ENCODE measurements at regions not wholly inside any gene's neighbourhood (a gene's known extent, or its start where the extent isn't known, plus 50 kb on each side); places are given as distances from the start of the nearest gene placed in this dataset.

GRCh38 chr18:45173799-45174519, 441.3 kb upstream of the SLC14A2 start:
- ChIA-PET CTCF (no interaction called here), POLR2A (no interaction called here)
- DNase-seq = no peak
- Mint-ChIP-seq H3K36me3 (ENCODE audit: low read depth) (no peaks in the 10 kb centered on the region), H3K27me3 (peaks cover 6% of the 10 kb centered on the region), H3K9me3 (no peaks in the 10 kb centered on the region), H3K4me1 (peaks cover 2% of the 10 kb centered on the region), H3K4me3 (no peak overlapping the region), H3K27ac (no peak overlapping the region)

DNA sequence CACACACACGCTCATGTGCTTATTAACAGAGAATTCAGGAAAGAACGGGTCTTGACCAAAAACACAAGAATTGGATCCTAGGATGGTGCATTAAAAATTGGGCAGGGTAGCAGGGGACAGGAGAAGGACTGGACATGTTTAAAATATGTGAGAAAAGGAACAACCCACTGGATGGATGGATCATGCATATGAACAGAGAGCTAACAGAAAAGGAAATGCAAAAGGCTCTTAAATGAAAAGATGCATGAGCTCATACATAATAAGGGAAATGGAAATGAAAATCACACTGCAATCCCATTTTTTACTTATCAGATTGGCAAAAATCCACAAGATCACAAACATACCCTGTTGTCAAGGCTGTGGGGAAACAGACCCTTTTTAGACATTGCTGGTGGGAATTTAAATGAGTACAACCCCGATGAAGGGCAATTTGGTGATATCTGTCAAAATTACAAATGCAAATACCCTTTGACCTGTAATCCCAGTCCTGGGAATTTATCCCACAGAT, 440.6 kb upstream of the SLC14A2 start:
- Mint-ChIP-seq H3K27me3 (peaks cover 6% of the 10 kb centered on the region), H3K4me3 (no peak overlapping the region), H3K36me3 (ENCODE audit: low read depth) (no peaks in the 10 kb centered on the region), H3K4me1 (peaks cover 2% of the 10 kb centered on the region), H3K27ac (no peak overlapping the region), H3K9me3 (no peaks in the 10 kb centered on the region)
- CTCF ChIA-PET = no interaction called here
- POLR2A ChIA-PET = no interaction called here
- DNase-seq = no peak

GRCh38 chr18:45175511-45175910, 439.8 kb upstream of the SLC14A2 start:
- peaks cover 2% of the 10 kb centered on the region for H3K27me3 Mint-ChIP-seq
- CTCF ChIA-PET = interaction anchor here (0.7 kb wide), 1 partner anchor 610 kb away, joined by 3 read pairs; no protein-coding TSS in a partner anchor
- H3K9me3 Mint-ChIP-seq = no peaks in the 10 kb centered on the region
- H3K4me1 Mint-ChIP-seq = peaks cover 2% of the 10 kb centered on the region
- no peak overlapping the region for H3K4me3 Mint-ChIP-seq
- H3K36me3 Mint-ChIP-seq (ENCODE audit: low read depth) = no peaks in the 10 kb centered on the region
- POLR2A ChIA-PET = no interaction called here
- DNase-seq = no peak
- H3K27ac Mint-ChIP-seq = no peak overlapping the region

DNA sequence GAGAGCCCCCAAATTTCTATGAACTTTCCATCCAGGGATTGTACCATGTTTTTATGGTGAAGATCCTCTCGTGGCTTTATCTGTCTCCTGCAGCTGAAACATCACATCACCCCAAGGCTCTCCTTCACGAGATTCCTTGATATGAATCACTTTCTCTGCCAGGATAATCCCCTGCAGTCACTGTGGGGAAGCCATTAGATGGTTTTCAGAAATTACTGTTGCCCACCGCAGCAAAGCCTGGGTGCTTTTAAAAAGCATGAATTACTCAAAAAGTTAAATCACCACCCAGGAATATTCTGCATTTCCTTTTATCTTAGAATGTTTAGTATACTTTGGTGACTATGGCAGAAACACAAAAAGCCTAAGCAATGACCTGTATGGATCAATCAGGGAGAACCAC, 428.4 kb upstream of the SLC14A2 start:
- no peak for DNase-seq
- Mint-ChIP-seq H3K36me3 (ENCODE audit: low read depth) (no peaks in the 10 kb centered on the region), H3K27me3 (no peaks in the 10 kb centered on the region), H3K9me3 (no peaks in the 10 kb centered on the region), H3K4me3 (no peak overlapping the region), H3K4me1 (no peaks in the 10 kb centered on the region), H3K27ac (no peak overlapping the region)
- POLR2A ChIA-PET = no interaction called here
- CTCF ChIA-PET = no interaction called here

- CTCF ChIA-PET = no interaction called here
Measured at GRCh38 chr18:45191795-45192194, 423.5 kb upstream of the SLC14A2 start.

DNA sequence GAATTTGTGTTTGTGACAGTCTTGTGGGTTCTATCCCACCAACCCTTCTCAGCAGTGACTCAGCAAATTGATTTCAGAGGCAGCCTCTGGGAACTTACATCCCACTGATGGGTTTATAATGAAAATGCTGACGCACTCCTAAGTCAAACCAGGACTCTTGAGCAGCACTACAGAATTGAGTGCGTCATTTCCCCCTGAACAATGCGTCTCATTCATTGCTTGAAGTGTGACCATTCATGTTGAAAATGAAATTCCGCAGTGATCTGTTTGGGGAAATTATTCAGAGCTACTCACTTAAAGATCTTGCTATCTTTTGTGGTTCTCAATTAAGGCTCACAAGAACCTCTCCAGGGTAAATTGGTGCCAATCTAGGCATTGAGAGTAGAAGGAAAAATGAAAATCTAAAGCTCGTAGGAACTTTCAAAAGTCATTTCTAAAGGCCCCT, 417.7 kb upstream of the SLC14A2 start:
- POLR2A ChIA-PET = no interaction called here
- Mint-ChIP-seq H3K36me3 (ENCODE audit: low read depth) (no peaks in the 10 kb centered on the region), H3K27me3 (peaks cover 14% of the 10 kb centered on the region), H3K4me3 (no peak overlapping the region), H3K27ac (no peak overlapping the region), H3K9me3 (no peaks in the 10 kb centered on the region), H3K4me1 (no peaks in the 10 kb centered on the region)
- CTCF ChIA-PET = interaction anchor here (0.8 kb wide), 1 partner anchor 10 kb away, joined by 3 read pairs; no protein-coding TSS in a partner anchor
- DNase-seq = no peak

More at GRCh38 chr18:45191795-45192194, 423.5 kb upstream of the SLC14A2 start:
- POLR2A ChIA-PET = no interaction called here
- no peak overlapping the region for H3K27ac Mint-ChIP-seq
- H3K27me3 Mint-ChIP-seq = peaks cover 4% of the 10 kb centered on the region
- H3K4me3 Mint-ChIP-seq = no peak overlapping the region
- no peaks in the 10 kb centered on the region for H3K36me3 Mint-ChIP-seq (ENCODE audit: low read depth)
- no peak for DNase-seq
- no peaks in the 10 kb centered on the region for H3K4me1 Mint-ChIP-seq
- no peaks in the 10 kb centered on the region for H3K9me3 Mint-ChIP-seq

DNA sequence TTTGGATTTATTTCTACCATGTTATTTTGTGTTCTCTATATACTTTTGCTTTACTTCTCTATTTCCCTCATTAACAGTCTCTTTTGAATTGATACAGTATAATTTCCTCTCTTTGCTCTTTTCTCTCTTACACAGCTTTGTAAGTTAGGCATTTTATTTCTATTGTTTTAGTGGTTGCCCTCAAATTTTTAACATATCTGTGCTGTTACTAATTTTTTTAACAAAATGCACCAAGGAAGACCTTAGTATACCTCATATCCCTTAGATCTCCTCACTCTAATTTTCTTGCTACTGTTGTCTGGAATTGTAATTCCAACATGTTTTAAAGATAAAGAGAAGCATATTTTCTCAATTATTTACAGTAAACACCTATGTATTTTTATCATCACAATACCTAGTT, 416.8 kb upstream of the SLC14A2 start:
- Mint-ChIP-seq H3K4me1 (no peaks in the 10 kb centered on the region), H3K9me3 (no peaks in the 10 kb centered on the region), H3K36me3 (ENCODE audit: low read depth) (no peaks in the 10 kb centered on the region), H3K27me3 (peaks cover 16% of the 10 kb centered on the region), H3K27ac (no peak overlapping the region), H3K4me3 (no peak overlapping the region)
- ChIA-PET CTCF (no interaction called here), POLR2A (no interaction called here)
- no peak for DNase-seq

DNA sequence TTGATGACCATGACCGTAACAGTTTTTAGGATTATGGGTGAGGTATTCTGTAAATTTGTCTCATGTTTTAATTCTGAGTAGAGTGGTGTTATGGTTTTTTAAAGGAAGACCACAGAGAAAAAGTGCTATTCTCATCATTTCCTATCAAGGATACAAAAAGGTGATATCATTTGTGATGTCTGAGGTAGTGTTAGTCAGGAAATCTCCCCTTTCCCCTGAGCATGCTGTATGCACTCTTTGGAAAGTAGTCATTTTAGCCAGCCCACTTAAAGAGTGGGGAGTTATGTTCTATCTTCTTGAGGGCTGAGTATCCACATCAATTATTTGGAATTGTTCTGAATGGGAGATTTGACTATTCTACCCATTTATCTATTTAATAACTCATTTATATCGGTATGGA, 414.2 kb upstream of the SLC14A2 start:
- H3K4me3 Mint-ChIP-seq = no peak overlapping the region
- no peak overlapping the region for H3K27ac Mint-ChIP-seq
- H3K4me1 Mint-ChIP-seq = no peaks in the 10 kb centered on the region
- CTCF ChIA-PET = no interaction called here
- no peaks in the 10 kb centered on the region for H3K9me3 Mint-ChIP-seq
- peaks cover 16% of the 10 kb centered on the region for H3K27me3 Mint-ChIP-seq
- H3K36me3 Mint-ChIP-seq (ENCODE audit: low read depth) = no peaks in the 10 kb centered on the region
- DNase-seq = no peak
- POLR2A ChIA-PET = no interaction called here

- Mint-ChIP-seq H3K4me3 (no peak overlapping the region), H3K27ac (no peak overlapping the region), H3K9me3 (no peaks in the 10 kb centered on the region), H3K36me3 (ENCODE audit: low read depth) (no peaks in the 10 kb centered on the region), H3K27me3 (peaks cover 14% of the 10 kb centered on the region), H3K4me1 (no peaks in the 10 kb centered on the region)
- POLR2A ChIA-PET = no interaction called here
- DNase-seq = no peak
- CTCF ChIA-PET = no interaction called here
Measured at GRCh38 chr18:45201489-45201888, 413.8 kb upstream of the SLC14A2 start.

- no peak overlapping the region for H3K4me3 Mint-ChIP-seq
- DNase-seq = no peak
- H3K36me3 Mint-ChIP-seq (ENCODE audit: low read depth) = no peaks in the 10 kb centered on the region
- H3K9me3 Mint-ChIP-seq = no peaks in the 10 kb centered on the region
- POLR2A ChIA-PET = no interaction called here
- CTCF ChIA-PET = no interaction called here
- peaks cover 12% of the 10 kb centered on the region for H3K27me3 Mint-ChIP-seq
- H3K4me1 Mint-ChIP-seq = no peaks in the 10 kb centered on the region
- no peak overlapping the region for H3K27ac Mint-ChIP-seq
Measured at GRCh38 chr18:45202061-45202460, 413.2 kb upstream of the SLC14A2 start.

DNA sequence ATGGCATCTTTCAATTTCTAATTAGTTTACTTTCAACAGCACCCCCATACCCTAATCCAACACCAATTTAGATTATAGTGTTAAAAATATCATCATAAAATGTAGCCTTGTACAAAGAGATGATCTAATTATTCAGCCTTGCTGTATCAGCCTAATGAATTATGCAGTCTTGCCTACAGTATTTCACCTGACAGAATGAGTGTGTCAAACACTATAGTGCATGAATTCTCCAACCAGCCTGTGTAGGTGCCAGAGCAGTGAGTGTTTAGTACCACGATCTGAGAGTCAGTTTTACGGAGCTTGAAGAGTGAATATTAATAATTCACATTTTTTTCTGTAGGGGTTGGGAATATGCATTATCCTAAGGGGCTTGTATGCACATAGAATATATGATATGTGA, 411.6 kb upstream of the SLC14A2 start:
- ChIA-PET CTCF (no interaction called here), POLR2A (no interaction called here)
- H3K4me3 Mint-ChIP-seq = no peak overlapping the region
- H3K27ac Mint-ChIP-seq = no peak overlapping the region
- peaks cover 12% of the 10 kb centered on the region for H3K27me3 Mint-ChIP-seq
- no peaks in the 10 kb centered on the region for H3K4me1 Mint-ChIP-seq
- no peaks in the 10 kb centered on the region for H3K36me3 Mint-ChIP-seq (ENCODE audit: low read depth)
- H3K9me3 Mint-ChIP-seq = no peaks in the 10 kb centered on the region
- DNase-seq = no peak

DNA sequence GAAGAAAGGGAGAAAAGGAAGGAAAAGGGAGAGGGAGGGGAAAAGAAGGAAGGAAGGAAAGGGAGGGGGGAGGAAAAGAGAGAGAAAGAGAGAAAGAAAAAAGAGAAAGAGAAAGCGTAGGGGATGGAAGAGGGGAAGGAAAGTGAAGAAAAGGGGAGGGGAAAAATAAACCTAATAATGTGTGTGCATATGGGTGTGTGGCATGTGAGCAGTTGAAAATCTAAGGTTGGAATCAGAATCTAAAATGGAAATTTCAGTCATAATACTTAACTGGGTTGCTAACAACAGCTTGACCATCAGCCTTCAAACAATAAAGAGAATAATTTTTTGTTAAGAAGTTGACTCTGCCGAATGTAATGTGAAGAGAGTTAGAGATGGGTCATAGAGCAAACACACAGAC, 407.9 kb upstream of the SLC14A2 start:
- H3K4me1 Mint-ChIP-seq = no peaks in the 10 kb centered on the region
- H3K9me3 Mint-ChIP-seq = no peaks in the 10 kb centered on the region
- no peaks in the 10 kb centered on the region for H3K36me3 Mint-ChIP-seq (ENCODE audit: low read depth)
- DNase-seq = no peak
- no peak overlapping the region for H3K27ac Mint-ChIP-seq
- H3K27me3 Mint-ChIP-seq = peaks cover 18% of the 10 kb centered on the region
- POLR2A ChIA-PET = no interaction called here
- no peak overlapping the region for H3K4me3 Mint-ChIP-seq
- CTCF ChIA-PET = interaction anchor here (1.2 kb wide), 1 partner anchor 10 kb away, joined by 3 read pairs; no protein-coding TSS in a partner anchor

- Mint-ChIP-seq H3K36me3 (ENCODE audit: low read depth) (no peaks in the 10 kb centered on the region), H3K4me1 (no peaks in the 10 kb centered on the region), H3K9me3 (no peaks in the 10 kb centered on the region), H3K27ac (no peak overlapping the region), H3K27me3 (peaks cover 17% of the 10 kb centered on the region), H3K4me3 (no peak overlapping the region)
- POLR2A ChIA-PET = no interaction called here
- CTCF ChIA-PET = interaction anchor here (0.6 to 1.2 kb wide), 2 partner anchors 11 to 158 kb away, joined by 3 to 6 read pairs; no protein-coding TSS in a partner anchor
- no peak for DNase-seq
Measured at GRCh38 chr18:45208164-45208563, 407.1 kb upstream of the SLC14A2 start.

Measured in activated CD4-positive, alpha-beta T cell treated with anti-CD3 and anti-CD28 coated beads, Interleukin-2, amount 10 ng/mL, durations not matched to agents 7 days and 5 days (primary cell).